Stomach (tissue), 8 donors: ENCODE measurements at regions not wholly inside any gene's neighbourhood (a gene's known extent, or its start where the extent isn't known, plus 50 kb on each side); places are given as distances from the start of the nearest gene placed in this dataset.
A peak's percentile ranks its signal among the peaks of the same experiment; 100 is the strongest.

Source experiments
- DNase-seq, 2 donors: peaks; one replicate each; pipeline versions ENCODE4 v3.0.0 to v3.0.0-alpha.2; 2013 to 2019
- H3K27ac ChIP-seq, 5 donors: fragments of 200-600 bp in 4 of 5; sonication (generic) in 4 of 5; one replicate each; pipeline ENCODE4 v1.5.1; 2013 to 2019; ENCODE audit warnings: mild to moderate bottlenecking in 1 of 5, moderate library complexity in 1 of 5
- H3K27me3 ChIP-seq, 3 donors: fragments of 200-600 bp; sonication (generic); one replicate each; pipeline ENCODE4 v1.5.1; 2017 to 2019; ENCODE audit warnings: mixed run types in 1 of 3
- H3K36me3 ChIP-seq, 4 donors: fragments of 200-600 bp; sonication (generic); 1 replicate in 3 of 4; 2 replicates in 1 of 4; pipeline ENCODE4 v1.5.1; 2016 to 2019
- H3K4me1 ChIP-seq, 4 donors: fragments of 200-600 bp; sonication (generic); one replicate each; pipeline ENCODE4 v1.5.1; 2016 to 2019
- H3K4me3 ChIP-seq, 4 donors: fragments of 200-600 bp; sonication (generic) in 3 of 4; one replicate each; pipeline ENCODE4 v1.5.1; 2016 to 2019; ENCODE audit warnings: mild to moderate bottlenecking in 1 of 4
- H3K9me3 ChIP-seq, 4 donors: fragments of 200-600 bp; sonication (generic); one replicate each; pipeline ENCODE4 v1.5.1; 2016 to 2019
- CTCF ChIP-seq, 7 experiments: fragments of 450-650 bp in 4 of 7; fragments of 200-600 bp in 3 of 7; sonication (generic) in 3 of 7; IDR thresholded peaks; one replicate each; pipeline ENCODE4 v1.5.1; 2016 to 2019; ENCODE audit warnings: antibody characterized with exemption in 7 of 7, control low read depth in 2 of 7, mild to moderate bottlenecking in 1 of 7
- EP300 ChIP-seq: sonication (generic); formaldehyde crosslinking; IDR thresholded peaks from one replicate; pipeline ENCODE4 v1.6.1; 2017; ENCODE audit warnings: antibody characterized with exemption
- POLR2A ChIP-seq, 4 donors: fragments of 450-650 bp; IDR thresholded peaks; one replicate each; pipeline ENCODE4 v1.6.1; 2016; ENCODE audit warnings: antibody characterized with exemption in 4 of 4, control low read depth in 2 of 4, mild to moderate bottlenecking in 1 of 4, moderate library complexity in 1 of 4
- POLR2AphosphoS5 ChIP-seq, 3 donors: sonication (generic); formaldehyde crosslinking; IDR thresholded peaks; one replicate each; pipeline ENCODE4 v1.6.1; 2016; ENCODE audit warnings: antibody characterized with exemption in 3 of 3
- WGBS, 5 donors: extraction: QIAGEN DNeasy Blood & Tissue Kit in 3 of 5; methylation state at CpG; one replicate each; pipeline versions ENCODE4 v1.1.5 to v1.1.7; 2013 to 2018; 5-methylcytosine and 5-hydroxymethylcytosine counted together
- intact Hi-C: fragments of 100-400 bp; cut with DNase I; formaldehyde crosslinking; loops from one replicate; pipeline ENCODE4 v1.15.1; 2023; ENCODE audit warnings: low total_unique reads
- donor health status: healthy with polysubstance abuse.
- donor health status: Bipolar disorder and iron deficiency.
- donor health status: healthy.

- no peak for TF ChIP-seq POLR2A (IDR thresholded peaks at IDR 0.05)
- TF ChIP-seq POLR2AphosphoS5 (IDR thresholded peaks at IDR 0.05): no peak
- TF ChIP-seq EP300: no peak
- no peak for TF ChIP-seq CTCF (IDR thresholded peaks at IDR 0.05)
- peak overlapping the region; percentile 42 to 51 (median 46) for H3K4me3 ChIP-seq
- H3K4me1 ChIP-seq: peaks cover 0 to 23% (median 13%) of the 10 kb centered on the region in 4 donors
- WGBS, 5 donors: 32 to 51% (median 35%) methylated on average over 13 of the region's 13 CpGs
- no peaks in the 10 kb centered on the region for H3K36me3 ChIP-seq
- H3K9me3 ChIP-seq: no peaks in the 10 kb centered on the region
- peak overlapping the region in 4 of 5 donors; percentile 7 to 73 (median 35) for H3K27ac ChIP-seq
- intact Hi-C loops: no loop called here
- peak in 1 of 2 donors; percentile 34 for DNase-seq
- no peaks in the 10 kb centered on the region for H3K27me3 ChIP-seq
Observed at GRCh38 chr3:107235193-107235927, 141.9 kb upstream of the CCDC54 start.

GRCh38 chr3:107235928-107236315, 141.3 kb upstream of the CCDC54 start:
- no peaks in the 10 kb centered on the region for H3K27me3 ChIP-seq
- H3K9me3 ChIP-seq: no peaks in the 10 kb centered on the region
- H3K4me3 ChIP-seq: peak overlapping the region; percentile 42 to 51 (median 46)
- intact Hi-C loops: no loop called here
- H3K27ac ChIP-seq: peak overlapping the region in 4 of 5 donors; percentile 7 to 73 (median 42)
- H3K4me1 ChIP-seq: peaks cover 0 to 26% (median 17%) of the 10 kb centered on the region in 4 donors
- WGBS, 5 donors: 0 to 2% (median 1%) methylated on average over 5 of the region's 5 CpGs
- TF ChIP-seq EP300 (no peak), CTCF (IDR thresholded peaks at IDR 0.05) (peak in 5 of 7 experiments; percentile 68 to 92 (median 90)), POLR2AphosphoS5 (IDR thresholded peaks at IDR 0.05) (peak in 1 of 3 donors; percentile 7)
- peak in 1 of 2 donors; percentile 93 for DNase-seq
- H3K36me3 ChIP-seq: no peaks in the 10 kb centered on the region

- DNase-seq: no peak
- H3K4me1 ChIP-seq: peaks cover 0 to 35% (median 24%) of the 10 kb centered on the region in 4 donors
- no peak overlapping the region for H3K4me3 ChIP-seq
- no peaks in the 10 kb centered on the region for H3K27me3 ChIP-seq
- H3K27ac ChIP-seq: peak overlapping the region in 2 of 5 donors; percentile 7 to 73
- intact Hi-C loops: no loop called here
- TF ChIP-seq CTCF (IDR thresholded peaks at IDR 0.05) (no peak), POLR2AphosphoS5 (IDR thresholded peaks at IDR 0.05) (no peak), EP300 (no peak), POLR2A (IDR thresholded peaks at IDR 0.05) (no peak)
- H3K9me3 ChIP-seq: no peaks in the 10 kb centered on the region
- 76 to 86% (median 79%) methylated on average over 4 of the region's 4 CpGs for WGBS, 5 donors
- H3K36me3 ChIP-seq: no peaks in the 10 kb centered on the region
Observed at GRCh38 chr3:107236655-107237337, 140.4 kb upstream of the CCDC54 start.

GRCh38 chr3:107238787-107239186, 138.5 kb upstream of the CCDC54 start:
- H3K27ac ChIP-seq: no peak overlapping the region
- no peaks in the 10 kb centered on the region for H3K9me3 ChIP-seq
- peaks cover 0 to 44% (median 29%) of the 10 kb centered on the region in 4 donors for H3K4me1 ChIP-seq
- intact Hi-C loops: no loop called here
- no peaks in the 10 kb centered on the region for H3K27me3 ChIP-seq
- no peak for DNase-seq
- 71 to 90% (median 82%) methylated on average over 2 of the region's 2 CpGs for WGBS, 5 donors
- no peak overlapping the region for H3K4me3 ChIP-seq
- no peaks in the 10 kb centered on the region for H3K36me3 ChIP-seq
- TF ChIP-seq POLR2AphosphoS5 (IDR thresholded peaks at IDR 0.05) (no peak), POLR2A (IDR thresholded peaks at IDR 0.05) (no peak), CTCF (IDR thresholded peaks at IDR 0.05) (no peak), EP300 (no peak)
